NCI-H446 treated with DMSO at 0.1 percent for 48 hours (cell line): ENCODE measurements at regions not wholly inside any gene's neighbourhood (a gene's known extent, or its start where the extent isn't known, plus 50 kb on each side); places are given as distances from the start of the nearest gene placed in this dataset.
"Not testable (repeated sequence)": the region's sequence is repeated elsewhere in the genome, so short reads cannot be mapped to it uniquely, and the experiment has no call there.

ENCODE experiments used
- DNase-seq: peaks from one replicate; lab custom pipeline; 2025; lab: John Stamatoyannopoulos, UW

DNA sequence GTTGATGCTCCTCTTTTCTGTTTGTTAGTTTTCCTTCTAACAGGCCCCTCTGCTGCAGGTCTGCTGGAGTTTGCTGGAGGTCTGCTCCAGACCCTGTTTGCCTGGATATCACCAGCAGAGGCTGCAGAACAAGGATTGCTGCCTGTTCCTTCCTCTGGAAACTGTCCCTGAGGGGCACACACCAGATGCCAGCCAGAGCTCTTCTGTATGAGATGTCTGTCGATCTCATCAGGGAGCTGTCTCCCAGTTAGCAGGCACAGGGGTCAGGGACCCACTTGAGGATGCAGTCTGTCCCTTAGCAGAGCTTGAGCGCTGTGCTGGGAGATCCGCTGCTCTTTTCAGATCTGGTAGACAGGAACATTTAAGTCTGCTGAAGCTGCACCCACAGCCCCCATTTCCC lies 422.3 kb upstream of the SYNCRIP start:
- DNase-seq = not testable (repeated sequence)

DNA sequence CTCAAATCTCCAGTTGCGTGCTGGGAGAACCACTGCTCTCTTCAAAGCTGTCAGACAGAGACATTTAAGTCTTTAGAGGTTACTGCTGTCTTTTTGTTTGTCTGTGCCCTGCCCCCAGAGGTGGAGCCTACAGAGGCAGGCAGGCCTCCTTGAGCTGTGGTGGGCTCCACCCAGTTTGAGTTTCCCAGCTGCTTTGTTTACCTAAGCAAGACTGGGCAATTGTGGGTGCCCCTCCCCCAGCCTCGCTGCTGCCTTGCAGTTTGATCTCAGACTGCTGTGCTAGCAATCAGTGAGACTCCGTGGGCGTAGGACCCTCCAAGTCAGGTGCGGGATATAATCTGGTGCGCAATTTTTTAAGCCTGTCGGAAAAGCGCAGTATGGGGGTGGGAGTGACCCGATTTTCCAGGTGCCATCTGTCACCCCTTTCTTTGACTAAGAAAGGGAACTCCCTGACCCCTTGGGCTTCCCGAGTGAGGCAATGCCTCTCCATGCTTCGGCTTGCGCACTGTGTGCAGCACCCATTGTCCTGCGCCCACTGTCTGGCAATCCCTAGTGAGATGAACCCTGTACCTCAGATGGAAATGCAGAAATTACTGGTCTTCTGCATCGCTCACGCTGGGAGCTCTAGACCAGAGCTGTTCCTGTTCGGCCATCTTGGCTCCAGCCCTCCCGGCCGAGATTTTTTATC lies 414.8 kb upstream of the SYNCRIP start:
- DNase-seq = not testable (repeated sequence)

DNA sequence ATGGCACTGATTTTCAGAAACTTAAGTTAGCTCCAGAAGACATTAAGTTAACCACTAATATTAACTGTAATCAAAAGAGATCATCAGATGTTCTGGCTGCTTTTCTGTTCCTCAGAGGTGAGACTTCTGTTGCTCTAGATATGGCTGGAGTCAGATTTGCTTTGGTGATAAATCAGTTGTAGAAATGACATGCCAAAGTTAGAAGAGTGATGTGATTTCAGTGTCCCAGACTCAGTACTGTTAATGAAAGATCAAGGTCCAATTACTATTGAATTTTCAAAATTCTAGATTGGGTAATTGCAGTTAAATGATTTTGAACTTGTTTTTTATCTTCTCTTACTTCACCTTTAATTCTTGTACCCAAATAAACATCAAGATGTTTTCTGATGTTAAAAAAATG lies 402.4 kb upstream of the SYNCRIP start:
- DNase-seq = no peak

DNA sequence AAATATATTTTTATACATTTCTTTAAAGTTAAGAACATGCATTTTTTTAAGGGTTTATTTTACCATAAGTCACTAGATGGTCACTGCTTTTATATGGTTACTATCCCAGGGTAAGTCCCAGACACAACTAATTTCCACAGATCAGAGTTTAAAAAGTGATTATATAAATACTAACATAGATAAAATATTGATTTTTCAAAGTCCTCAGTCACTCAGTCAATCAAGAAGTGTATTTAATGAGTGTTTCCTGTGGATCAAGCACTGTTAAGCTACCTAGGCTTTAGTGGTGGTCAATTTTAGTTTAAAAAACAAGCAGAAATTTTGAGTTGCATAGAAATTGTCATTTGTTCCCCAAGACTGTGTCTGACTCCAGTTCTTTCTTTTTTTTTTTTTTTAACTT lies 399.5 kb upstream of the SYNCRIP start:
- no peak for DNase-seq

DNA sequence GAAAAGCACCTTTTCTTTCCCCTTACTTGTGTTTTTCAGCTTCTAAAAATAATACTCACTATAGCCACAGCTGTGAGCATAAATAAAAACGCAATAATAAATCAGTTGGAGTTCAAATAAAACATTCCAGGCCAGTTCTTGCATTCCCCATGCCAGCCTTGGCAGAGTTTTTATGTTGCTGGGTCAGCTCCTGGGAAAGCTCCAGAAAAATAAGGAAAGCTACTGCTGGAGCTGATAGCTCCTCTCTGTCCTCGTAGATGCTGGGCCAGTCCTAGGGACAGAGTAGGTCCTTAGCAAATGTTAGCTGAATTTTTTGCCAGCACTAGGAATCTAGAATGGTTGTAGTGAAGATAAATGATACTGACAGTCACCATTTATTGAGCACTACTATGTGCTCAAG lies 389.0 kb upstream of the SYNCRIP start:
- no peak for DNase-seq

DNA sequence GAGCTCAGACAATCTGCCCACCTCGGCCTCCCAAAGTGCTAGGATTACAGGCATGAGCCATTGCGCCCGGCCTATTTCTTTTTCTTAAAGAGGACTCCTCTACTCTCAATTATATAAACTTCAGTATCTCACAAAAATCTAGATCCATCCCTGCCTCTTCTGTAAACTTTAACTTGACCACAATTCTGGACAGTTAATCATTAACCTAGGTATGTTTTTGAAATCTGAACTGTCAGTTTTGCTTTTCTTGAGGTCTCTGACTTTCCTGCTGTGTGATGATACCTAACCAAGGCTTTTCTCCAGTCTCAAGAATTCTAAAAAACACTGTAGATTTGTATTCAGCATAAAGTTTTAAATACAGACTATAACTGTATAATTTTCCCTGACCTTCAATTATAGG lies 388.2 kb upstream of the SYNCRIP start:
- DNase-seq = no peak

DNA sequence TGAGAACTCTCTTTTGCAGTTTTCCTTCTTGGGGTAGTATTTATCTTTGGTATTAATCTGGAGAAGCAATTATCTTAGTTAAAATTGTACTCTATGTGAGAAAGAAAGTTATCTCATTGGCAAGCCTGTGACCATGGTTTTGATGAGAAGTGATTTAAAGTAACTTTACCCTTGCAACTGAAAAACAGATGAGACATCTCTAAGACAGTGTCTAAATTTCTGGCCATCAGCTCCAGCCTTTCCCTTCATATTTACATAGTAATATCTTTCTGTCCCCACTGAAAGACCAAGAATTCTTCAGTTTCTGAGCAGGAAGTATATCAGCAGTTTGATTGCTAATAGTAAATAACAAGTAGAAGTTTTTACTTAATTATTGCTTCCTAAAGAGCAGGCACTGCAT lies 386.1 kb upstream of the SYNCRIP start:
- DNase-seq = no peak

DNA sequence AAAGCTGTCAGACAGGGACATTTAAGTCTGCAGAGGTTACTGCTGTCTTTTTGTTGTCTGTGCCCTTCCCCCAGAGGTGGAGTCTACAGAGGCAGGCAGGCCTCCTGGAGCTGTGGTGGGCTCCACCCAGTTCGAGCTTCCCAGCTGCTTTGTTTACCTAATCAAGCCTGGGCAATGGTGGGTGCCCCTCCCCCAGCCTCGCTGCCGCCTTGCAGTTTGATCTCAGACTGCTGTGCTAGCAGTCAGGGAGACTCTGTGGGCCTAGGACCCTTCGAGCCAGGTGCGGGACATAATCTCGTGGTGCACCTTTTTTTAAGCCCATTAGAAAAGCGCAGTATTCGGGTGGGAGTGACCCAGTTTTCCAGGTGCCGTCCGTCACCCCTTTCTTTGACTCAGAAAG lies 384.2 kb upstream of the SYNCRIP start:
- DNase-seq = not testable (repeated sequence)

DNA sequence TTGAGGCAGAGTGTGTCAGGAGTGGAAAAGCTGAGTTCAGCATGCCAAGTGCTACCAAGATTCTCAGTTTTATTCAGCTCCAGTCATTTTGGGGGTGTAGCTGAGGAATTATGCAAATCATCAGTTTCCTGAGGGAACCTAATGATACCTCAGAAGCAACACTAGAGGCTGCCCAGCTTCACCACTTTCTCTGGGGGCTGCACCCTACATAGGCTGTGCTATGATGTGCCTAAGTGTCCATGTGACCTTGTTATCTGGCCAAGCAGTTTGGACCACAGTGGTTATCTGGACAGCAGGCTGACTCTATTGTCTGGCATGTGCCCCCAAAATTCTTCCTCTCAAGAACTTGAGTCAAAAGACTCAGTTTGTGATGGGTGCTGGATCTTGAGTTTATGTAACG lies 374.6 kb upstream of the SYNCRIP start:
- no peak for DNase-seq

DNA sequence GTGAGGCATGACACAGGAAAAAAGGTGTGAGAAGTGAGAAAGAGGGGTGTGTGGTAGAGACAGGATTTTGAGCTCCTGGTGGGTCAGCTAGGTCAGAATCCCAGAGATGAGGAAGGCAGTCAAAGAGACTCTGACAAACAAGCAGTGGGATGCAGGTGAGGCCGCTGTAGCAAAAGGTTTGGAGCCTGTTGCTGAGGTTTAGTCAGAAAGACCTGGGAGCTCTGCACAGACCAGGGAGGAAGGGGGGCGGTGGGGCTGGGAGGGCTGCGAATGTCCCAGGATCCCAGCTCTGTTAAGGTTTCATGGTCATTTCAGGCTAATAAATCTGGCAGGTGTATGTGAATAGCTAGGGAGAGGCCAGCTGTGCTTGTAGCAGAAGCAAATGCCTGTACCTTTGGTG lies 373.9 kb upstream of the SYNCRIP start:
- no peak for DNase-seq

DNA sequence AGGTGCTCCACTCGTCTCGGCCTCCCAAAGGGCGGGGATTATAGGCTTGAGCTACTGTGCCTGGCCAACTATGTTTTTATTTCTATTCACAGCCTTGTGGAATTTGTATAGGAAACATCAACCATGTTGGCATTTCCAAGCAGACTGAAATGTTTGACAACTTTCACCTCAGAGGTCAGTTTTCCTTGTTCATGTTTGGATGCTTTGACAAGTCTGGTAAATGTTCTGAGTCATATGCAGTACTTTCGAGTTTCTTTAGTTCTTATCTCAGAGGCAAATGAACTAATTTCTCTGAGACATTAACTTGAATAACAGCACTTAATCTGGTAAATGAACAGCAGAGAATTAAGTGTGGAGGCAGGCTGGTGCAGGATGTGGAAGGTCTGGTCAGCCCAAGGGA lies 373.4 kb upstream of the SYNCRIP start:
- no peak for DNase-seq

DNA sequence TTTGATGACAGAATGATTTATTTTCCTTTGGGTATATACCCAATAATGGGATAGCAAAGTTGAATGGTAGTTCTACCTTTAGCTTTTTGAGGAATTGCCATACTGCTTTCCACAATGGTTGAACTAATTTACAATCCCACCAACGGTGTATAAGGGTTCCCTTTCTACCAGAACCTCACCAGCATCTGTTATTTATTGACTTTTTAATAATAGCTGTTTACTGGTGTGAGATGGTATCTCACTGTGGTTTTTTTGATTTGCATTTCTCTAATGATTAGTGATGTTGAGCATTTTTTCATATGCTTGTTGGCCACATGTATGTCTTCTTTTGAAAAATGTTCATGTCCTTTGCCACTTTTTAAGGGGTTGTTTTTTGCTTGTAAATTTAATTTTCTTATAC lies 370.3 kb upstream of the SYNCRIP start:
- not testable (repeated sequence) for DNase-seq

DNA sequence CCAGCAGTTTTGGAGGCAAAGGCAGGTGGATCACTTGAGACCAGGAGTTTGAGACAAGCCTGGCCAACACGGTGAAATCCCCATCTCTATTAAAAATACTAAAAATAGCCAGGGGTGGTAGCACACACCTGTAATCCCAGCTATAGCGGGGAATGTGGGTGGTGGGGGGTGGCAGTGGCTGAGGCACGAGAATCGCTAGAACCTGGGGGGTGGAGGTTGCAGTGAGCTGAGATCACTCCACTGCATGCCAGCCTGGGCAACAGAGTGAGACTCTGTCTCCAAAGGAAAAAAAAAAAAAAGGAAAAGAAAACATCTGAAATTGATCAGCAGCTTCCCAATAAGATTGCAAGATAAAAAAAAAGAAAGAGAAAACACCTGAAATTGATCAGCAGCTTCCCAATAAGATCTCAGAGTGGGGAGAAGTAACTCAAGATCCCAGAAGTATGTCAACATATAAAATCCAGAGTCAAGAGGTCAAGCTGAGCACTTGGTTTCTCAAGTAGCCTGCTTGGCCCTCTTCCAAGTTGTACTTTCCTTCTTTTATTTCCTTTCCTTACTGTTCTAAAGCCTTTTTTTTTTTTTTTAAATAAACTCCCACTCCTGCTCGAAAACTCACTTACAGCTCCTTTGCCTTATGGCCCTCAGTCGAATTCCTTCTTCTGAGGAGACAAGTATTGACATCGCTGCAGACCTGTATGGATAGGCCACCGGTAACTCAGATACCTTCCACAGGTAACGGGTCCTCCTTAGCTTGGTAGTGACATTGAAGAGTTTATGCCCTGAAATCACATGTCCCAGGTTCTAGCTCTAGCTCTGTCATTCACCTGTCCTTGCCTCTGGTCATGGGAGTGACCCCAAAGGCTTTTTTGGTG lies 368.5 kb upstream of the SYNCRIP start:
- DNase-seq = no peak

DNA sequence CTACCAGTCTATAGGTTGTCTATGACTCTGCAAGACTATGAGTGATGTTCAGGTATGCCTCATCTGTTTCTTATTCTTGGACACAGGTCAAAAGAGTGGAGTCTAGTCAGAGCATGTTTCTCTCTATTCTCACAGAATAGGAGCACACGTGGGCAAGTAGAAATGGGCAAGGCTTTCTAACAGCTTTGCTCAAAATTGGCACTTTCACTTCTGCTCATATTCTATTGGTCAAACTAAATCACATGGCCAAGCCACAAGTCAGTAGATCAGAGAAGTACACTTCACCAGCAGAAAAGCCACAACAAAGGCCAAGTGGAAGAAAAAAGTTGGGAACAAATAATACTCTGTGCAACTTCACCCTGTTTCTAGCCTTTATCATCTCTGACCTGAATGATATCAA lies 354.5 kb upstream of the SYNCRIP start:
- DNase-seq = no peak

DNA sequence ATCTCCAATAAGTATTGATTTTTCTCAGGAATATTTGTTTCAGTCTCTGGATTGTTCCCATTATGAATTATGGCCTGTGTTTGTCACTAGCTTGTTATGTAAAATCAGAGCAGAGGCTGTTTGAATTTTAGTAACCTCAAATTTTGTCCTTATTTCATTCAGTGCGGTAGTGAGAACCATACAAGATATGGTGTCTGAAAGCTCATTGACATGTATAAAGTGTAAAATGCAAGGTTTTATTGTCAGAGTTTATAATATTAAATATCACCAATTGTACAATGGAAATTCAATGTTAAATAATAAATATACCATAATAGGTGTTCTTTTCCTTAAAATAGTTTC lies 353.3 kb upstream of the SYNCRIP start:
- DNase-seq = no peak

DNA sequence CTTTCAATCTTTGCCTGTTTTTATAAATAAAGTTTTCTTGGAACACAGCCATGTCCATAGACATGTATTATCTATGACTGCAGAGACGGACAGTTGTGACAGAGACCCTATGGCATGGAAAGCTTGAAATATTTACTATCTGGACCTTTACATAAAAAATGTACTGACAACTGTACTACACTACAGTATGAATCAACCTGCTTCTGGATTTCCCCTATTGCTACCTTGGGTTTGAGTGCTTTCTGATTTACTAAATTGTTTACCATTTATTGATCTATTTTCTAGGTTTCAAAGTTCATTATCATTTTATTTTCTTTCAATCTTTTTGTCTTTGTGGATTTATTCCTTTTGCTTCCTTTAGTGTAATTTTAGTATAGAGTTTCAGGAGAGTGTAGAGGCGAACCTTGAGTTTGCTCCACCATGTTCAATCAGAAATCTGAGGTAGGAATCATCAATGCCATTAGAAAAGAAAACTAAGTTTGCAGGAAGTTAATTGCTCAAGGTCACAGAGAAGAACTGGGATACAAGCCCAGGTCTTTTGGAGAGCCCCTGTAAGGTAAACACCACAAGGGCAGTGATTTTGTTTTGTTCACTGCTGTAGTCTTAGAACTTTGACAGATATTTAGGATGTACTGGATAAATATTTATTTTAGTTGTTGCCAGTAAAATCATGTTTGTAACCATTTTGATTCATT lies 352.8 kb upstream of the SYNCRIP start:
- DNase-seq = no peak

DNA sequence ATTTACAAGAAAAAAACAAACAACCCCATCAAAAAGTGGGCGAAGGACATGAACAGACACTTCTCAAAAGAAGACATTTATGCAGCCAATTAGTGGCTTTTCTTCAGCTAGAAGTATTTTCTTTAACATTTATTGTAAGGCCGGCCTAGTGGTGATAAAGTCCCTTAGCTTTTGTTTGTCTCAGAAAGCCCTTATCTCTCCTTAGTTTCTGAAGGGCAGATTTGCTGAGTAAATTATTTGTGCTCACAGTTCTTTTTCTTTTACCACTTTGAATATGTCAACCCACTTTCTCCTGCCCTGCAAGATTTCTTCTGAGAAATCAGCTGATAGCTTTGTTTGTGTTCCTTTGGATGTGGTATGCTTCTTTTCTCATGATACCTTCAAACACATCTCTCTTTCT lies 344.0 kb upstream of the SYNCRIP start:
- DNase-seq = no peak

DNA sequence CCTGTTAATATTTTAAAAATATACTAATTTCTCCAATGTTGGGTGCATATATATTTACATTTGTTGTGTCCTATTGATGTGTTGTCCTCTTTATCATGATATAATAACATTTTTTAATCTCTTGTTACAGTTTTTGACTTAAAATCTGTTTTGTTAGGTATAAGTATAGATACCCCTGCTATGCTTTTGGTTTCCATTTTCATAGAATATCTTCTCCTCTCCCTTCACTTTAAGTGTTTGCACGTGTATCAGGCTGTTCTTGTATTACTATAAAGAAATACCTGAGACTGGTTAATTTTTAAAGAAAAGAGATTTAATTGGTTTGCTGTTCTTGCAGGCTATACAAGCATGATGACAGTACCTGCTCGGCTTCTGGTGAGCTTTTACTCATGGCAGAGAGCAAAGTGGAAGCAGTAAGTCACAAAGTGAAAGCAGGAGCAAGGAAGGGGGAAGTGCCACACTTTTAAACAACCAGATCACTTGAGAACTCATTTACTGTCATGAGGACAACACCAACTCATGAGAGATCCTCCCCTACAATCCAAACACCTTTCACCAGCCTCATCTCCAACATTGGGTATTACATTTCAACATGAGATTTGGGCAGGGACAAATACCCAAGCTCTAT lies 340.5 kb upstream of the SYNCRIP start:
- no peak for DNase-seq

DNA sequence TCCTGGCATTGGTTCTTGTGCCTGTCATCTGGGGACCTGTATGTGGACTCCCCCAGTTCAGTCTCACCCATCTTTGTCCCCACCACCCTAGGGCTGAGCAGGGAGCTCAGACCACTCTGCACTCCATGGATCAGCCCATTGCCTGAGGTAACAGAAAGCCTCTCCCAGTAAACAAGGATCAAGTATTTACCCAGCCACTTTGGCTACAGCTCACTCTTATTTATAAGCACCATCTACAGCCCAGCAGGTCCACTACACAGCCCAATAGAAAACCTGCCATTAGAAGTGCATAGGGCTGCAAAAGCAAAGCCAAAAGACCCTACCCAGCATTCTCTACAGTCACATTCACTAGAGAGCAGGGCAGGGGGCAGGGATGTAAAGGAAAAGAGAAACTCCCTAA lies 335.0 kb upstream of the SYNCRIP start:
- DNase-seq = no peak

DNA sequence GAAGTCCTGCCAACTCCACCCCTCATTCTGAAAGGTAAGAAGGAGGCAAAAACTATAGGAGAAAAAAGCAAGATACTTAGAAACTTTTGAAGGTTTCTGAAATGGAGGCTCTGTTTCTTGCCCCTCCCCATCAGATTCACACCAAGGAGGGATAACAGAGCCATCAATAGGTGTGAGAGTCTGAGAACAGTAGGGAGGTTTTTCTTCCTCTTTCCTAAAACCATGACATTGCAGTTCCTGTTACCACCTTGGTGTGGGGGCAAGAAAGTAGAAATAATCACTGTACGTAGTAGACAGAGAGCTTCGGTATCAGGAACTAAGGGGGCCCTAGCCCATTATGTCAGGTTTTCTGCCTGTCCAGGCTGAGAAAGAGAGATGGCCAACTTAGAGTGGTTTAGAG lies 333.3 kb upstream of the SYNCRIP start:
- no peak for DNase-seq

DNA sequence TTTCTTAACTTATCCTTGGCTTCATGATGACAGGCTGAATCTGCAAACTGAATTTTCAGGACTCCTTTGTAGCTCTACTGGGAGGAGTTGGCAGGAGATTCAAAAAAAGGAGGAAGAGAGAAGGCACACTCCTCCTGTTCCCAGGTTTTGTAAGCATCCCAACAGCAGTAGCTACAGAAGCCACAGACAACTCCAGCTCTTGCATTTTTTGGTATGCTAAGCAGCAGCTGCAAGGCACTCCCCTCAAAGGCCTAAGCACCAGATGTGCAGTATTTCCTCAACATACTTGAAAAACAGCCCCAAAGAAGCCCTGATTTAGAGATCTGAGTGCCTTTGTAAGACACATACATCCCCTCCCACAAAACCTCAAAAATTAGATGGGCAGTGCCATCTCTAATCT lies 328.6 kb upstream of the SYNCRIP start:
- DNase-seq = no peak

DNA sequence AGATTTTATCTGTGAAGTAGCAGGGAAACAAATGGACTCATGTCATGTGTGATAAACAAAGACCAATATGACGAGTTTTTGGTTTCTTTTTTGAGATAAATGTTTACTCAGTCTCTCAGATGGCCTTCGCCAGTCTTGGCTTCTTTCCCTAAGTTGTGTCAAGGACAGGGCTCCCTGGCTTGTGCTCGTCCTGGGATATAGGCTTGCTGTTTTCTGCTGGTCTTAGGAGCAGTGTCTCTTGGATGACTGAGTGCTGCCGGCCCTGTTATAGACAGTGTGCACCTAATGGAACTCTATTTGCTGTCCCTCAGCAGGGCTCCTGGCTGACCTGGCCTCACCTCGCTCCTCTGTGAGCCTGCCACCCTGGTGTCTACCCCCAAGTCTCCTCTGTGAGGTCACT lies 324.1 kb upstream of the SYNCRIP start:
- DNase-seq = no peak

DNA sequence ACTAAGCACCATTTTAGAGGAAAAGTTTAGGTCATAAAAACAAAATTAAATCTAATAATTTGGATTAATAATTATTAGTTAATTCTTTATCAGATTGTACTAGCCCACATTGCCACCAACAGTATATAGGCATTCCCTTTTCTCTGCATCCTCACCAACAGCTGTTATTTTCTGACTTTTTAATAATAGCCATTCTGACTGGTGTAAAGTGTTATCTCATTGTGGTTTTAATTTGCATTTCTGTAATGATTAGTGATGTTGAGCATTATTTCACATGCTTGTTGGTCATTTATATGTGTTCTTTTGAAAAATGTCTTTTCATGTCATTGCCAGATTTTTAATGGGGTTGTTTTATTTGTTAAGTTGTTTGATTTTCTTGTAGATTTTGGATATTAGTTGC lies 319.1 kb upstream of the SYNCRIP start:
- no peak for DNase-seq
